Endodermal cell (in vitro differentiated cells): ENCODE measurements at regions not wholly inside any gene's neighbourhood (a gene's known extent, or its start where the extent isn't known, plus 50 kb on each side); places are given as distances from the start of the nearest gene placed in this dataset.

ENCODE experiments used
- DNase-seq: peaks from one replicate; pipeline ENCODE4 v3.0.0-alpha.2; 2017
- H3K27ac ChIP-seq: 2 replicates; pipeline ENCODE4 v1.5.1; 2013; ENCODE audit warnings: mild to moderate bottlenecking, low read depth, low read length, moderate library complexity
- H3K27me3 ChIP-seq: 2 replicates; pipeline ENCODE4 v1.6.1; 2013; ENCODE audit warnings: mild to moderate bottlenecking, low read length, moderate library complexity; ENCODE audit not compliant: insufficient read depth, control insufficient read depth, poor library complexity, severe bottlenecking
- H3K36me3 ChIP-seq: 2 replicates; pipeline ENCODE4 v1.7.0; 2013; ENCODE audit warnings: mild to moderate bottlenecking, low read length, moderate library complexity; ENCODE audit not compliant: control insufficient read depth, insufficient read depth
- H3K4me1 ChIP-seq: one replicate; pipeline ENCODE4 v1.7.0; 2013; ENCODE audit warnings: low read length; ENCODE audit not compliant: control insufficient read depth, insufficient read depth
- H3K4me3 ChIP-seq: 2 replicates; pipeline ENCODE4 v1.5.1; 2013; ENCODE audit warnings: mild to moderate bottlenecking, low read length, moderate library complexity
- H3K9ac ChIP-seq: 2 replicates; pipeline ENCODE4 v1.6.1; 2013; ENCODE audit warnings: mild to moderate bottlenecking, low read length, moderate library complexity; ENCODE audit not compliant: poor library complexity, severe bottlenecking; ENCODE audit errors: extremely low read depth
- H3K9me3 ChIP-seq: 2 replicates; pipeline ENCODE4 v1.6.1; 2013; ENCODE audit warnings: mild to moderate bottlenecking, low read length, moderate library complexity; ENCODE audit not compliant: control insufficient read depth
- H3K27ac Mint-ChIP-seq: 2 replicates; pipeline ENCODE4 v1.8.0; 2020; ENCODE audit warnings: mixed read lengths
- H3K27me3 Mint-ChIP-seq: 2 replicates; pipeline ENCODE4 v1.8.0; 2021; ENCODE audit warnings: mild to moderate bottlenecking, mixed read lengths; ENCODE audit not compliant: insufficient read depth
- H3K36me3 Mint-ChIP-seq: 2 replicates; pipeline ENCODE4 v1.8.0; 2020; ENCODE audit warnings: low read depth, mixed read lengths
- H3K4me1 Mint-ChIP-seq: 2 replicates; pipeline ENCODE4 v1.8.0; 2020; ENCODE audit warnings: mixed read lengths
- H3K4me3 Mint-ChIP-seq: 2 replicates; pipeline ENCODE4 v1.8.0; 2020; ENCODE audit warnings: mild to moderate bottlenecking, moderate library complexity, mixed read lengths
- H3K9me3 Mint-ChIP-seq: 2 replicates; pipeline ENCODE4 v1.8.0; 2020; ENCODE audit warnings: mild to moderate bottlenecking, mixed read lengths
- WGBS, 2 experiments: methylation state at CpG; one replicate each; pipeline versions ENCODE4 v1.1.5 to v1.1.7; 2013; ENCODE audit warnings: missing lambda C conversion rate in 2 of 2, mixed read lengths in 1 of 2; ENCODE audit not compliant: insufficient coverage in 1 of 2, insufficient read length in 1 of 2; 5-methylcytosine and 5-hydroxymethylcytosine counted together
- TF ChIP-seq, protein P1 (sequence below): fragments of 200-600 bp; sonication (generic); conservative IDR thresholded peaks from 2 replicates; pipeline ENCODE4 v1.5.0; 2021; ENCODE audit warnings: antibody characterized with exemption, mild to moderate bottlenecking

DNA sequence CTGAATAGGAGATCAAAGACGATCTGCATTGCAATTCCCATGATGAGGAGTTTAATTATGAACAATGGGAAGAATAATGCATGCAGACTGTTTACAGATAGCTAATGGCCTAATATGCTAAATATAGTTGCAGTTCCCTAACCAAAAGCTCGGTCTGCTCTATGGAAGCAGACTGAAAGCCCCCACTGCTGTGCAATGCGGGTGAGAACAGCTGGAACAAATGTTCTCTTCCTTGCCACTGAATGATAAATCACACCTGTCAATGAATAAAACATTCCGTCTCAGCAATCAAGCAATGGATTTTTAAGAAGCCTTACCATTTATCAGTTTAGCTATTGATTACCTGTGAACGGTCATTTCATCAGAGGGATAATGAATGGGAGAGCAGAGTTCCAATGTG, 704.5 kb upstream of the RAB6C start:
- Mint-ChIP-seq H3K27me3 (no peaks in the 10 kb centered on the region), H3K4me1 (no peaks in the 10 kb centered on the region), H3K4me3 (no peak overlapping the region), H3K27ac (no peak overlapping the region), H3K36me3 (no peaks in the 10 kb centered on the region), H3K9me3 (peaks cover 21% of the 10 kb centered on the region)
- H3K27me3 ChIP-seq, result no peaks in the 10 kb centered on the region
- DNase-seq, result no peak
- H3K27ac ChIP-seq, result no peak overlapping the region
- peaks cover 7% of the 10 kb centered on the region for H3K9me3 ChIP-seq
- no peaks in the 10 kb centered on the region for H3K36me3 ChIP-seq
- TF ChIP-seq, protein P1, sequence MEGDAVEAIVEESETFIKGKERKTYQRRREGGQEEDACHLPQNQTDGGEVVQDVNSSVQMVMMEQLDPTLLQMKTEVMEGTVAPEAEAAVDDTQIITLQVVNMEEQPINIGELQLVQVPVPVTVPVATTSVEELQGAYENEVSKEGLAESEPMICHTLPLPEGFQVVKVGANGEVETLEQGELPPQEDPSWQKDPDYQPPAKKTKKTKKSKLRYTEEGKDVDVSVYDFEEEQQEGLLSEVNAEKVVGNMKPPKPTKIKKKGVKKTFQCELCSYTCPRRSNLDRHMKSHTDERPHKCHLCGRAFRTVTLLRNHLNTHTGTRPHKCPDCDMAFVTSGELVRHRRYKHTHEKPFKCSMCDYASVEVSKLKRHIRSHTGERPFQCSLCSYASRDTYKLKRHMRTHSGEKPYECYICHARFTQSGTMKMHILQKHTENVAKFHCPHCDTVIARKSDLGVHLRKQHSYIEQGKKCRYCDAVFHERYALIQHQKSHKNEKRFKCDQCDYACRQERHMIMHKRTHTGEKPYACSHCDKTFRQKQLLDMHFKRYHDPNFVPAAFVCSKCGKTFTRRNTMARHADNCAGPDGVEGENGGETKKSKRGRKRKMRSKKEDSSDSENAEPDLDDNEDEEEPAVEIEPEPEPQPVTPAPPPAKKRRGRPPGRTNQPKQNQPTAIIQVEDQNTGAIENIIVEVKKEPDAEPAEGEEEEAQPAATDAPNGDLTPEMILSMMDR, result no peak
- 93 to 94% methylated on average over 5 of the region's 5 CpGs for WGBS, 2 experiments
- no peak overlapping the region for H3K4me3 ChIP-seq
- no peaks in the 10 kb centered on the region for H3K4me1 ChIP-seq
- no peak overlapping the region for H3K9ac ChIP-seq

DNA sequence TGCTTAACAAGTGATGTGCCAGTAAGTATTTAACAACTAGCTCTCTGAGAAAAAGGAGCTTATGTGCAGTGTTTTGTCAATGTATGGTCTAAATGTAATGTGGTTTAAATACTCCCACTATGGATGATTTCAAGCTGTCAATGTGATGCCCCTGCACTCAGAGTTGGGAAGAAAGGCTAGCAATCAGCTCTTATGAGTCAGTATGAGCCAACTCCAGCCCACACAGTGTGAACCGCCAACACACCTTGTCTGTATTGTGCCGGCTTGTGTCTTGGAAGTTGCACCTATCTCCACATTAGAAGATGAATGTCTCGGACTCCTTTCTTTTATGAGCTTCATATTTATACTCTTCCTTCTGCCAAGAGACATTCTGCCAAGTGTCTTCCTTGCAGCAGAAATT, 703.8 kb upstream of the RAB6C start:
- Mint-ChIP-seq H3K27ac (no peak overlapping the region), H3K4me1 (no peaks in the 10 kb centered on the region), H3K9me3 (peaks cover 17% of the 10 kb centered on the region), H3K27me3 (no peaks in the 10 kb centered on the region), H3K36me3 (no peaks in the 10 kb centered on the region), H3K4me3 (no peak overlapping the region)
- TF ChIP-seq, protein P1, result no peak
- Histone ChIP-seq H3K4me1 (no peaks in the 10 kb centered on the region), H3K9me3 (peaks cover 7% of the 10 kb centered on the region), H3K4me3 (no peak overlapping the region), H3K27me3 (no peaks in the 10 kb centered on the region), H3K36me3 (no peaks in the 10 kb centered on the region), H3K9ac (no peak overlapping the region), H3K27ac (no peak overlapping the region)
- WGBS, 2 experiments, result 95 to 100% methylated on average over 2 to 3 of the region's 3 CpGs
- DNase-seq, result no peak

DNA sequence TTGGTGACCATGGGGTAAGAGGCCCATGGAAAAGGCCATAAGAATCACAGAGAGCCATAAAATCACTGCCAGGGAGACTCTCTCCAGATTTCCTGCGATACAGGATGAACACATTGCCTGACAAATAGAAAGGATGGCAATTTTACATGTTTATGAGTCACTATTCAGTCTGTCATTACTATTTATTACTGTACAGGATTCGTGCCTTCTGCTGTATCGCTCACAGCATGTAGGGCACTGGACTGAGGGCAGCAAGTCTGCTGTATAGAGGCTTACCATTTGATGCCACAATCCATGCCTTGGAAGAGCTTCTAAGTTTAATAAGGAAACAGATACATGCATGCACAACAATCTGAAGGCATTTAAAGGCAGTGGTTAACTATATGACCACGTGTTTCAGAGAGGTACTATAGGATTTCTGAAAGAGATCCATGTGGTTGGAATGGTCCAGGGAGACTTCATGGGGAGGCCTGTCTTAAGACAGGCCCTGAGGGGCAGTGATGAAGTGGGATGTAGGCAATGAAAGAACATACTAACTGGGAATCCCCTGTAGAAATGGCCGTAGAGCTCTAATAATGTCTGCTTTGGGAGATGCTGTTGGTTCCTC, 702.4 kb upstream of the RAB6C start:
- H3K4me3 Mint-ChIP-seq, result no peak overlapping the region
- Histone ChIP-seq H3K36me3 (no peaks in the 10 kb centered on the region), H3K9ac (no peak overlapping the region), H3K9me3 (no peaks in the 10 kb centered on the region), H3K27me3 (no peaks in the 10 kb centered on the region), H3K4me3 (no peak overlapping the region), H3K27ac (no peak overlapping the region), H3K4me1 (no peaks in the 10 kb centered on the region)
- H3K36me3 Mint-ChIP-seq, result no peaks in the 10 kb centered on the region
- no peaks in the 10 kb centered on the region for H3K4me1 Mint-ChIP-seq
- H3K27me3 Mint-ChIP-seq, result no peaks in the 10 kb centered on the region
- H3K27ac Mint-ChIP-seq, result no peak overlapping the region
- TF ChIP-seq, protein P1, result no peak
- no peak for DNase-seq
- 83 to 88% methylated on average over 3 to 5 of the region's 5 CpGs for WGBS, 2 experiments
- H3K9me3 Mint-ChIP-seq, result peaks cover 9% of the 10 kb centered on the region
